SU-DHL-6 (cell line): ENCODE measurements at regions not wholly inside any gene's neighbourhood (a gene's known extent, or its start where the extent isn't known, plus 50 kb on each side); places are given as distances from the start of the nearest gene placed in this dataset.

Experiments
- H2AFZ ChIP-seq: fragments of 200-600 bp; sonication (generic); 2 replicates; pipeline ENCODE4 v1.6.1; 2014; ENCODE audit warnings: low read depth, mild to moderate bottlenecking, moderate library complexity, mixed read lengths, antibody characterized with exemption, low read length; ENCODE audit not compliant: severe bottlenecking
- H3F3A ChIP-seq: fragments of 200-600 bp; shearing (Covaris generic); 2 replicates; pipeline ENCODE4 v1.6.0; 2016; ENCODE audit warnings: antibody characterized with exemption, mild to moderate bottlenecking; ENCODE audit not compliant: insufficient read depth
- H3K27ac ChIP-seq: fragments of 200-600 bp; sonication (generic); 2 replicates; pipeline ENCODE4 v1.5.1; 2016; ENCODE audit warnings: low read depth, mild to moderate bottlenecking, low read length, moderate library complexity, mixed read lengths
- H3K27me3 ChIP-seq: fragments of 200-600 bp; sonication (generic), shearing (Covaris generic); 2 replicates; pipeline ENCODE4 v1.6.0; 2014; ENCODE audit warnings: mild to moderate bottlenecking, low read length
- H3K36me3 ChIP-seq: fragments of 200-600 bp; sonication (generic); 2 replicates; pipeline ENCODE4 v1.6.1; 2014; ENCODE audit warnings: mild to moderate bottlenecking, low read length, mixed read lengths
- H3K4me2 ChIP-seq: fragments of 300-600, 200-600 bp; shearing (Covaris generic), sonication (generic); 2 replicates; pipeline ENCODE4 v1.6.0; 2014; ENCODE audit warnings: low read length, low read depth, mild to moderate bottlenecking; ENCODE audit not compliant: poor library complexity, severe bottlenecking
- H3K4me3 ChIP-seq: fragments of 200-600 bp; sonication (generic); 2 replicates; pipeline ENCODE4 v1.5.1; 2014; ENCODE audit warnings: antibody characterized with exemption, low read length, mild to moderate bottlenecking, mixed read lengths; ENCODE audit not compliant: insufficient read depth, poor library complexity, severe bottlenecking
- H3K79me2 ChIP-seq: fragments of 200-600 bp; sonication (generic); 2 replicates; pipeline ENCODE4 v1.6.1; 2014; ENCODE audit warnings: mild to moderate bottlenecking, low read length, moderate library complexity; ENCODE audit not compliant: insufficient read depth
- H3K9ac ChIP-seq: fragments of 200-600 bp; sonication (generic); 2 replicates; pipeline ENCODE4 v1.7.0; 2014; ENCODE audit warnings: mild to moderate bottlenecking, low read length
- H3K9me2 ChIP-seq: fragments of 200-600 bp; sonication (generic); replicated peaks from 2 replicates; pipeline ENCODE4 v1.6.1; 2014; ENCODE audit warnings: low read length; ENCODE audit not compliant: insufficient read depth
- H3K9me3 ChIP-seq: fragments of 200-600 bp; sonication (generic); 2 replicates; pipeline ENCODE4 v1.6.1; 2014; ENCODE audit warnings: low read length, mixed read lengths; ENCODE audit not compliant: insufficient read depth
- H4K20me1 ChIP-seq: fragments of 200-600 bp; sonication (generic); 2 replicates; pipeline ENCODE4 v1.6.1; 2014; ENCODE audit warnings: low read depth, mild to moderate bottlenecking, antibody characterized with exemption, low read length, moderate library complexity, mixed read lengths
- EZH2phosphoT487 ChIP-seq: fragments of 200-600 bp; sonication (generic), shearing (Covaris generic); conservative IDR thresholded peaks from 2 replicates; pipeline ENCODE4 v1.6.1; 2018; ENCODE audit warnings: mild to moderate bottlenecking, antibody characterized with exemption, low read length, moderate library complexity, mixed read lengths
- TF ChIP-seq, protein P1 (sequence below): fragments of 200-600 bp; sonication (generic); IDR thresholded peaks from one replicate; pipeline ENCODE4 v1.5.1; 2017; ENCODE audit warnings: antibody characterized with exemption, mild to moderate bottlenecking, low read length, moderate library complexity; ENCODE audit not compliant: insufficient read depth, poor library complexity, severe bottlenecking

DNA sequence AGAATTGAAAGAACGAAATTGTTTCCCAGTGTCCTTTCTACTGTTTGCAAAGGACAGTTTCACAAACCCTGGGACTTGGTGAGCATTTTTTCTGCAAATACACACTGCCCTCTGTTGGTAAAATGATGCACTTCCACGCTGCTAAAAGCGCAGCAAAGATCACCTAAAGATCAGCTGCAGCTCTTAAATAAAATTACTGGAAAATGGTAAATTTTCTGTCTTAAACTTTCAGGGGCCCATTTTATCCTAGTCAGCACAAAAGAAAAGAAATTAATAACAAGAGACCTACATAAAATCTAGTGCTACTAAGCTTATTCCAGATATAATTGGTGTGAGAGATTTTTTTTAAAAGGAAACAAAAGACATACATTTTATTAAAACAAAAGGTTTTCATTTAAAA lies 566.0 kb downstream of the CAAP1 start:
- Histone ChIP-seq H3K9me2 (no peaks in the 10 kb centered on the region), H2AFZ (no peak overlapping the region), H4K20me1 (no peaks in the 10 kb centered on the region), H3K4me2 (no peak overlapping the region), H3K36me3 (no peaks in the 10 kb centered on the region), H3K9ac (no peak overlapping the region), H3K27me3 (no peaks in the 10 kb centered on the region), H3K79me2 (no peaks in the 10 kb centered on the region), H3K4me3 (no peak overlapping the region), H3F3A (no peaks in the 10 kb centered on the region), H3K9me3 (no peaks in the 10 kb centered on the region), H3K27ac (no peak overlapping the region)
- TF ChIP-seq, protein P1, sequence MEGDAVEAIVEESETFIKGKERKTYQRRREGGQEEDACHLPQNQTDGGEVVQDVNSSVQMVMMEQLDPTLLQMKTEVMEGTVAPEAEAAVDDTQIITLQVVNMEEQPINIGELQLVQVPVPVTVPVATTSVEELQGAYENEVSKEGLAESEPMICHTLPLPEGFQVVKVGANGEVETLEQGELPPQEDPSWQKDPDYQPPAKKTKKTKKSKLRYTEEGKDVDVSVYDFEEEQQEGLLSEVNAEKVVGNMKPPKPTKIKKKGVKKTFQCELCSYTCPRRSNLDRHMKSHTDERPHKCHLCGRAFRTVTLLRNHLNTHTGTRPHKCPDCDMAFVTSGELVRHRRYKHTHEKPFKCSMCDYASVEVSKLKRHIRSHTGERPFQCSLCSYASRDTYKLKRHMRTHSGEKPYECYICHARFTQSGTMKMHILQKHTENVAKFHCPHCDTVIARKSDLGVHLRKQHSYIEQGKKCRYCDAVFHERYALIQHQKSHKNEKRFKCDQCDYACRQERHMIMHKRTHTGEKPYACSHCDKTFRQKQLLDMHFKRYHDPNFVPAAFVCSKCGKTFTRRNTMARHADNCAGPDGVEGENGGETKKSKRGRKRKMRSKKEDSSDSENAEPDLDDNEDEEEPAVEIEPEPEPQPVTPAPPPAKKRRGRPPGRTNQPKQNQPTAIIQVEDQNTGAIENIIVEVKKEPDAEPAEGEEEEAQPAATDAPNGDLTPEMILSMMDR = peak; percentile 77
- TF ChIP-seq EZH2phosphoT487 = no peak

DNA sequence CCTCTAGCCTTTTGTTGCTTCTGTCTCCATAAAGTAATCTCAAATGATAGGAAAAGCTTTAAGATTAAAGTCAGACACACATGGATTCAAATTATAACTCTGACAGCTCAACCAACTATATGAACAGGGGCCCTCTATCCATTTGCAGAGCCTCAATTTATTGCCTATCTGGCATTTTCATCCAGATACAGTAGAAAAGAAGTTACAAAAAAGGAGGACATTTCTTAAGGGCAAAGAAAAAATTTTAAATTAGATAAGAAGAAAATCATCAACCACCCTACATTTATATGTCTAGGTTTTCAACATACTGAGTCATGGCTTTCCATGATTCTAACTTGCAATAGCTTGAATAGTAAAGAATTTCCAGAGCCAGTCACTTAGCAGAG lies 567.2 kb downstream of the CAAP1 start:
- Histone ChIP-seq H3K36me3 (no peaks in the 10 kb centered on the region), H3F3A (no peaks in the 10 kb centered on the region), H4K20me1 (no peaks in the 10 kb centered on the region), H2AFZ (no peak overlapping the region), H3K9me2 (no peaks in the 10 kb centered on the region), H3K27ac (no peak overlapping the region), H3K79me2 (no peaks in the 10 kb centered on the region), H3K4me3 (no peak overlapping the region), H3K9me3 (no peaks in the 10 kb centered on the region), H3K9ac (no peak overlapping the region), H3K27me3 (no peaks in the 10 kb centered on the region), H3K4me2 (no peak overlapping the region)
- TF ChIP-seq EZH2phosphoT487 = no peak
- TF ChIP-seq, protein P1 = no peak

DNA sequence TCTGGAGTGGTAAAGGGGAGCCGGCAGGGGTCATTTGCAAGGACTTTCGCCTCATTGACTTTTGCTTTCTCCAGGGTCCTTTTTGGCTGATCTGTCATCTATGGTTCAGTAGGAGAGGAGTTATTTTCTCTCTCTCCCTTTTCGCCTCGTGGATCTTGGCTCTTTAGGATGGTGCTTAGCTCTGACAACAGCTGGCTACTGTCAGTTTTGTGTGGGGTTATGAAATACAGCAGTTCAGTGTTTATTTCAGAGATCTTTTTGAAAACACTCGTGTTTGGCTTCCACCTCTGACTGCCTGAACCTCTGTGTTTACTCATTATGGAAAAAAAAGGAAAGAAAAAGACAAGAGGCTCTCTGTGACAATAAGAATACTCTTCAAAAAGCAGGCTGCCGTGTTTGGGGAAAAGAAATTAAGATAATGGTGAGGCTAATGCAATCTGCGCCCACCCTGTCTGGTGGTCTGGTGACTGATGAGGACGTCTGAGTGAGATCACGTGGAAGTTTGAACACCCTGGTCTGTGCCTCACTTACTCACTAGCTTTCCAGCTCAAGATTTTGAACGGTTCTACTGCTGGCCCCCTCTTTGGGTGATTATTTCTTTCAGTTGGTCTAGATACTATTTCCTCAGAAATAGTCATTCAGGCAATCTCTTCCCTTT lies 567.7 kb downstream of the CAAP1 start:
- H3K9me3 ChIP-seq = no peaks in the 10 kb centered on the region
- no peaks in the 10 kb centered on the region for H3K9me2 ChIP-seq
- no peaks in the 10 kb centered on the region for H3F3A ChIP-seq
- H3K4me3 ChIP-seq = no peak overlapping the region
- H3K27ac ChIP-seq = no peak overlapping the region
- H3K36me3 ChIP-seq = no peaks in the 10 kb centered on the region
- no peaks in the 10 kb centered on the region for H3K79me2 ChIP-seq
- H3K4me2 ChIP-seq = no peak overlapping the region
- no peaks in the 10 kb centered on the region for H4K20me1 ChIP-seq
- no peak overlapping the region for H3K9ac ChIP-seq
- TF ChIP-seq, protein P1 = no peak
- no peak for TF ChIP-seq EZH2phosphoT487
- no peak overlapping the region for H2AFZ ChIP-seq
- no peaks in the 10 kb centered on the region for H3K27me3 ChIP-seq
